Kidney capillary endothelial cell (primary cell): ENCODE measurements at regions not wholly inside any gene's neighbourhood (a gene's known extent, or its start where the extent isn't known, plus 50 kb on each side); places are given as distances from the start of the nearest gene placed in this dataset.
A peak's percentile ranks its signal among the peaks of the same experiment; 100 is the strongest.

Source experiments
- DNase-seq: peaks from one replicate; pipeline ENCODE4 v3.0.0-alpha.2; 2018; ENCODE audit warnings: low spot score

DNA sequence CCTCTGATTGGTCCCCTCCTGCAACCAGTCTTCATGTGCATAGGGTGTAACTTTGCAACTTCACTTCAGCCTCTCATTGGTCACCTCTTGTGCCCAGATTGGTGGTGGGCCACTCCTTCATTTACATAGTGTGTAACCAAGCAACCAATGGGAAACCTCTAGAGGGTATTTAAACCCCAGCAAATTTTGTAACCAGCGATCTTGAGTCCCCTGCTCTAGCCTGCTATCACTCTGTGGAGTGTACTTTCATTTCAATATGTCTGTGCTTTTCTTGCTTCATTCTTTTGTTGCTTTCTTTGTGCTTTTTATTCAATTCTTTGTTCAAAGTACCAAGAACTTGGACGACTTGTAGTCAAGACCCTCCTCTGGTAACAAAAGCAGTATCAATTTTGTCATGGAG, 1336.9 kb upstream of the SPRY2 start:
- no peak for DNase-seq

DNA sequence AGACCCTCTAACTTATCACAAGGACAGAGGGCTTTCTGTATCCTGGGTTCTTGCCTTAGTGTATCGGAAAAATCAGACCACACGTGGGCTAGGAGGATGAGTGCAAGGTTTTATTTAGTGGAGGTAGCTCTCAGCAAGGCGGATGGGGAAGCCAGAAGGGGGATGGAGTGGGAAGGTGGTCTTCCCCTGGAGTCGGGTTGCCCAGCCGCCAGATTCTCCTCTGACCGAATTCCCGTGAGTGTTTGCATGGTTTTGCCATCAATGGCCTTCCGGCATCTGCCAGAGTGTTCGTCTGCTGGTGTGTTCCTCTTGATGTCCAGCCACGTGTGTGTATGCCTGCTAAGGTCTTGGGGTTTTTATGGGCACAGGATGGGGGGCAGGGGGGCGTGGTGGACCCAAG, 1335.1 kb upstream of the SPRY2 start:
- DNase-seq, result no peak

DNA sequence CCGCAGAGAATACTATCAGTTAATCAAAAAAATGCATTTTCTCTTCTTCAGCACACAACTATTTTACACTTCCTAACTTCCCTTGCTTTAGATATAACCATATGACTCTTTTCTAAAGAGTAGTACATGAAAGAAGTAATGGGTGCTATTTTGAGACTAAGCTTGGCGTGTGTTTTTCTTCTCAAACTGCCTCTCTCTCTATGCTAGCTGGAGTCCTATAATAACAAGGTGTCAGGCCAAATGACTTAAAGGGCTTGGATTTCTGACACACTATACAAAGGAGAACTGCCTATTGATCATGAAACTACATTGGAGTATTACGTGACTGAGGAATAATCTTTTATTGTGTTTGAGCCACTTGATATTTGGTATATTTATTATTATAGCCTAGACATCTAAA, 1330.1 kb upstream of the SPRY2 start:
- DNase-seq, result no peak

DNA sequence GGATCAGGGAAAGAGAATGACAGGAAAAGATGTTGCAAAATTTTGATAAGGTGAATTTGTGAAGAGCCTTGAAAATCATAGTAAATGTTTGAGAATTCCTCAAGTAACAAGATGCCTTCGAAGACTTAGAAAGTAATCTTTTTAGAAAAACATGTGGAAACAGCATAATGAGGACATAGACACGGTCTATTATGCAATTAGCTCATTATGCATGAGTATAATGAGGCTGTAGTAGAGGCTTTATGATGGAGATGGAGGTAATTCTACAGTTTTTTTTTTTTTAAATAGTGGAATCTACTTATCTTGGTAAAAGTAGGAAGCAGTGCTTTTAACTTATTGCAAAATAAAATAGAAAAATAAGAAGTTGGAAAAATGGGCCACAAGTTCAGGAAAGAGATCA, 1329.1 kb upstream of the SPRY2 start:
- no peak for DNase-seq

DNA sequence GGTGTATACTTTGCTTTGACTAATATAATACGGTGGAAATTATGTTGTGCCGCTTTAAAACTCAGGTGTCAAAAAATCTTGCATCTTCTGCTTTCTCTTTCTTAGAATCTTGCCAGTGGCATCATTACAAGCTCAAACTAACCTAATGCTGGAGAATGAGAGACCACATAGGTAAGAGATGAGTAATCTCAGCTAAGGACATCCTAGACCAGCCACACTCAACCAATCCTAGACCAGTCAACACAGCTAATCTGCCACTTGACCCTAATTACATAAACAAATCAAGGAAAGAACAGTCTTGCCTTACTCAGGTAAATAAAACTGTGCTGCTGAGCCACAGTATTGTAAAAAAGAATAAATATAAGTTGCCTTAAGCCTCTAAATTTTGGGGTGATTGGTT, 1323.9 kb upstream of the SPRY2 start:
- DNase-seq, result no peak

DNA sequence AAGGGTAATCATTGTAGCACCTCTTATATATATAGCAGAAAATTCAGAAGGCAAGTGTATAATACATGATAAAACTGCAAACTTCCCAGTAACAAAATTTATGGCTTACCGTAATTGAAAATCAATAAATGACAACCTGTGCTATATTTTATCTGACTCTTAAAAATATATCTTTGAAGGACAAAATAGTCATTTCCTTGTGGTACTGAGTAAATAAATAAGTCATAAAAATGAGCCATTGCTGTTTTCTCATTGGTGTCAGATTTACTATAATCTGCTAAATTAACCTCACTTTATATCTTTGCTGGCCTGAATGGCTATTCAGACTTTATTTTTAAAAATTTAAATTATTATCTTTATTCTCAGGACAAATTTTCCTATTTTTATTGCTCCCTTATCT, 1319.1 kb upstream of the SPRY2 start:
- no peak for DNase-seq

DNA sequence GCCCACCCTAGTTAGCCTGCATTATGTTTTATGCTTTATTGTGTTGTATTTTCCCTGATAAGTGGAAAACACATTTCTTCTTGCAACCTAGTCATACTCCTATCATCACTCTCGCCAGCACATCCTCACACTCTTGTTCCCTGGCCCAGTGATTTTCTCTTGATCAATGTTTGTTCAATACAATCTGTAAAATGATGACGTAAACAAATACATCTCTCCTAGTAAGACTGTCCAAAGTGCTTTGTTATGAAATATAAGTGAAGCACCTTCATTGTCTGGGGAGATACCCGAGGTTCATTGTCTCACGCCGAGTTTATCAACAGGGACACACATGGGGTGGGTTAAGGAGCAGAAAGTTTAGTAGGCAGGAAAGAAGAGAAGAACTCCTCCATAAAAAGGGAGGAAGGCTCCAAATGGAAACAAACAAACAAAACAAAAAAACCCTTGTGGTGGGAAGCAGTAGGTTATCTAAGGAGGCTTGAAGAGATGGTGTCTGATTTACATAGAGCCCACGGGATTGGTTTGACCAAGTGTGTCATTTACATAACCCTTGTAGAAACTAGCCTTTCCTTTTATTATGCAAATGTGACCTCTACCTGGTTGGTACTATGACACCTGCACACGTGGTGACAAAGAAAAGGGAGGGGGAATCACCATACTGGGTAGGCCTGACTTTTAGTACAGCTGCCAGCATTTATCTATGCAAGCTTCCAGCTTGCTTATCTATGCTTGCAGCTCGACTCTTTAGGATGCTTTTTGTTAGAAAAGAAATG, 1317.9 kb upstream of the SPRY2 start:
- no peak for DNase-seq

DNA sequence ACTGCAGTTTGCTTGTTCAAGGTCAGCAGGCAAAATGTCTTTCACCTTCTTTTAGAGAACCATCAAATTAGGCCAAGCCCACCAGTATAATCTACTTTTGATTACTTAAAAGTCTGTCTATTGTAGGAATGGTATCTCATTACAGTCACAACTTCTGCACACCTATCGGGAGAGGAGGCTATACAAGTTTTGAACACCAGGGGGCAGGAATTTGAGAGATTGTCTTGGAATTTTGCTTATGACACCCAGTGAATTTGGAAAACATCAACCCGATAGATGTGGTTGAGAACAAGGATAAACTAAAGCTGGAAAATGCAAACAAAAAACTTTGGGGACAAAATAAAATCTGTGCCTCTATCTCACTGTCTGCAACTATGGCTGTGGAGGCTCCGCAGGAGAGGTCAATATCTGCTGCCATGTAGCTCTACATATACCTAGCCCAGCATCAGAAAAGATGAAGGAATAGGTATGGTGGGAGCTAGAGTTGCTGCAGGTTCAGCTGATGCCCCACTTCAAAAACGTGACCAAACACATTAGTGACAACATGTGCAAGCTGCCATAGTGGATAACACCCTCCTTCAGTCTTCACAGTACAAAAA, 1299.2 kb upstream of the SPRY2 start:
- peak; percentile 4 for DNase-seq

DNA sequence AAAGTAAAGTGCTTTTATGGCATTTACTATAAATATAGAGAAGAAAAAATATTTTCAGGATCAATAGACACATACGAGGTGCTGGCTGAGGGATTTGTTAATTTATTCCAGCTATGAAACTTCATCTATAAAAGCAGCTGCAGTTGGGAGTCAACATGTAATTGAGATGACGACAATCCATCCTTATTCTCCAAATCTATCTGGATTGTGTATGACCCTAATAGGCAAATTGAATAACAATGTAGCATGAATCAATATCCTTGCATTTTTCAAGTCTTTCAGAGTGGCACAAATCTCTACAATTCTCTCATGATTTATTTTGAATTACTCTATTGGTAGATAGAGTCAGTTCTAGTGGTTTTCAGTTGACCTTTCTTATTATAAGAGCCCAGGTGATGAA, 1296.5 kb upstream of the SPRY2 start:
- DNase-seq, result no peak

DNA sequence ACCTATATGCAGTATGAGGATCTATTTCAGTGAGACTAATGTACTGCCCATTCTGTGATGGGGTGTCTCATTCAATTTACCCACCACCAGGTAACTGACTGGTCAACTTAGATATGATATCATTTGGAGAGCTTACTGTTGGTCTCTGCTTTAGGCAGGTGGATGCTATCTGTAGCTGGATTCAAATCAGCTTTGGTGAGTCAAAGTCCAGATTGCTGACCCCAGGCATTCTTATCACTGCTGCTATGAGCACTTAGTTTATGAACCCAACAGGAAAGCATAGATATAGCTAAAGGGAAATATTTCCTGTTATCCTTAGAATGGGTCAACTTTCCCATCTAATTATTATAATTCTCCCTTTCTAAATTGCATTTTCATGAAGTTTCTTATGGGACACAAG, 1295.2 kb upstream of the SPRY2 start:
- no peak for DNase-seq

DNA sequence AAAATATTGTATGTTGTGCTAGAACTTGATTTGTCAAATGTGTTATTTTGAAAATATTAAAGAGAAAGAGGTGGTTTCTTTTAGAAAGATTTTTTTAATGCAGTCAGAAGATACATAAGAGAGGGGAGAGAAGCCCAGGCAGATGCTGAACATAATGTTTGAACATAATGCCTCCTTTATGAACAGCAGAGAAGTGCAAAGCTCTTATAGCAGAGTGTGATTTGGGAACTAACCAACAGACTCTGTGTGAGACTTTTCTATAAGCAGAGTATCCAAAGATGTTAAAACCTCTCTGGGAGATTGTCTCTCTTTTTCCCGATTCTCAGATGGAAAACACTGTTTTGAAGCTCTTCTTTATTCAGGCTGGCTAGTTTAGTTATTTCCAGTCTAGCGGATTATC, 1274.1 kb upstream of the SPRY2 start:
- DNase-seq, result no peak

DNA sequence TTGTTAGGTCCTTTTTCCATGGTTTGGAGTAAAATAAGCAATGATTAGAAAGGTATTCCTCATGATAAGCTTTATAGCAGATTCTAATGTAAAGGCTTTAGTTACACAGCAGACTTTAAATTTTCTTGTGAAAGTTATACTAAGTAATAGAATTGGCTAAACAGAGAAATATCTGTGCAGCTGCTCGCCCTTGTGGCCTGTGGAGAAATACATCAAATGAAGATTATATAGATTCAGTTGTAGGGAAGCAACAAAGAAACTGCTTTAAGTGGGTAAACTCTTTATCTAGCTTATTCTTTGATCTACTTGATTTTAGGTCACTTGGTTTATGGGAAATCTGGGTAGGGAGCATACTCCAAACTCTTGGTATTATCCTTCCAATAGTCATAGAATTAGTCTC, 1269.7 kb upstream of the SPRY2 start:
- no peak for DNase-seq

DNA sequence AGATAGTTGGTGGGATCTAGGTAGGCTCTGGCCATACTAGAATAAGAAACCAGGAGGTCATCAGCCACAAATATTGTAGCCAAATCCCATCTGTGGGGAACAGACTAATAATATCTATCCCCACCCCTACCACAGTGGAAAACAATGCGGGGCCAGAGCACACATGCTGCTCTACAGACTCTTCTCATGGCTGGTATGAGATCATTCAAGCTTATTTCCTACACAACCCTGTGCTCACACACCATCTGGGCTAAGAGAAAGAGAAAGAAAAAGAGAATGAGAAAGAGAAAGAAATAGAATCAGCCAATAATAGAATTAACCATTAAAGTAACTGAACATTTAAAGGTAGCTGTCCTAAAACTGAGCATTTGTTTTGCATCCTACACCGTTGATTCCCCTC, 1268.4 kb upstream of the SPRY2 start:
- no peak for DNase-seq

DNA sequence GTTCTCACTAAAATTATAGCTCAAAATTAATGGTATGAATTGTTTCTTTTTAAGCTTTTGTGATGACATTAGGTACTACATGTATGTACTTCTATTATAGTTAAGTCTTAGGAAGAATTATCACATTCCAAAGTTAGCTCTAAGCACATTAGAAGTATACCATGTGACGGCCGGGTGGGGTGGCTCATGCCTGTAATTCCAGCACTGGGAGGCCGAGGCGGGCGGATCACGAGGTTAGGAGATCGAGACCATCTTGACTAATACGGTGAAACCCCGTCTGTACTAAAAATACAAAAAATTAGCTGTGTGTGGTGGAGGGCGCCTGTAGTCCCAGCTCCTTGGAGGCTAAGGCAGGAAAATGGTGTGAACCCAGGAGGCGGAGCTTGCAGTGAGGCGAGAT, 1265.1 kb upstream of the SPRY2 start:
- DNase-seq, result no peak

DNA sequence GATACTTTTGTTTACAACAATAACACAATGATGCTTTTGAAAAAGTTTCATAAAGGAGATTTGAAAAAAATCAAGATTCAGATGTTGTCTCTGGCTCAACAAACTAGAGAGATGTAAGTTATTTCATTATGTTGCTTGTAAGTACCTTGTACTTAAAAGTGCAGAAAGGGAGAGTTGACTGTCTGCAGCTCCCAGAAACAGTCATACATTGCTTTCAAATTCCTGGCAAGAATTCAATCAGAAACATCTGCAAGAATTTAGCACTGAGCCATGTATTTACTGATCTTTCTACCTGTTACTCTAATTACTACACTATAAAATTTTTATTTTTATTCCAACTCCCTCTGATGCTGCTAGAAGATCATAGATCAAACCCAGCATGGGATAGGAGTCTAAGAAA, 1261.3 kb upstream of the SPRY2 start:
- DNase-seq, result no peak

DNA sequence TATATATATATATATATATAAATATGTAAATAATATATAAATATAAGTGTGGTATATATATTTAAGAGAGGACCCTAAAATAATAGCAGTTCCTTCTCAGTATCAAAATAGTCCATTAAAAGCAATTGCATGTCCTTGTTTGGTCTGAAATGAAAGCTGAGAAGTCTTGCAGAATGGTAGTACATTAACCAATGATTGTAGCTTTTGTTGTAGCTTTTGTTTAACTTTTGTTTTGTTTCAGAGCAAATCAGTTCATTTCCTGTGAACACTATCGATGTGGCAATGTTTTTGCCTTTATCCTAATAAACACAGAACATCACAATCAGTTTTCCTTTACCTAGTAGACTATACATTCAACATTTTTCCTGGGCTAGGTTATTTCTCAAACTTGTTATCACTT, 1256.2 kb upstream of the SPRY2 start:
- DNase-seq, result no peak

DNA sequence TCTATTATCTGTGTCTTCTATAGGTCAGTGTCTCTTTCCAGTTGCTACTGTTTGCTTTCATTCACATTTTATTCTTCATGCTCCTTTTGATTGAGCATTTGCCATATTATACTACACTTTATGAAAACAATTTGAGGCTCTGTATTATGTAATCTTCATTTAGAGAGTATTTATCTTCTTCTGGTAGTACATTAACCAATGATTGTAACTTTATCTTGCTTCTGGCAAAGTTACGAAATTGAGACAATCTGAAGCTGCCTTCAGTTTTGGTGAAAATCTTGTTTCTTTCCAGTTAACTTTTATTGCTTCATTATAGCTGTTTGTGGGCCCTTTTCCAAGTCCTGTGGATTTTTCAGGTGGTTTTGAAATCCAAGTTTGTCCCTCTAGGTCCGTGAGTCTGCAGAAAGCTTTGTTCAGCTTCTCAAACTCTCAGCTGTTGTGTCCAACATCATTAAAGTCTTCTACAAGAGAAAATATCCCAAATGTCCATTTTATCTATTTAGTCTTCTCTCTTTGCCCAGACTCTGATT, 1255.4 kb upstream of the SPRY2 start:
- no peak for DNase-seq

DNA sequence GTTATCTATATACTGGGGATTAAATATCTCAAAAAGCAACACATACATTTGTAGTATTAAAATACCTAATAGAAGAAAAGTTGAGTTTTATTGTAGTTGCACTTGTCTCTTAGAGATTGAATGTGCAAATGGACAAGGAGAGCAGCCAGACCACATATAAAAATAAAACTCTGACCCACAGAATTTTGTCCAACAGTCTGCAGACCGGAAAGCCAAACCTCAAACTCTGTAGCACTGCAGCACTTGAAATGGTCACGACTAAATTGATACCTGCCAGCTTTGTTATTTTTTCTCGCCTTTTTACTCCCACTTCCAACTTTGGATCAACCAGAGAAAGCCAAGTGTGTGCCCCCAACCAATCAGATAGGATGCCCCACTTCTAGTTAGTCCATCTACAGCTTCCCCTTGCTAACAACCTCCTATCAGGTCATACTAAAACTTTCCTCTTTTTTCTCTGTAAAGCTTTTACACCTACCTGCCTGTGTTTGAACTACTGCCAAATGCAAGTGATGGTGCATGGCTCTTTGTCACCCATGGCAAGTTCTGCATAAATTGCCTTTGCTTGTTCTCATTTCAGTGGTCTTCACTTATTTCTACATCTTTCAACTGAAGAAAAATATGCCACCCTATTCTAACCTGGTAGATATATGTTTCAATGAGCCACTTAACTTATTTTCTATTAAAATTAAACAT, 1250.7 kb upstream of the SPRY2 start:
- DNase-seq, result no peak

DNA sequence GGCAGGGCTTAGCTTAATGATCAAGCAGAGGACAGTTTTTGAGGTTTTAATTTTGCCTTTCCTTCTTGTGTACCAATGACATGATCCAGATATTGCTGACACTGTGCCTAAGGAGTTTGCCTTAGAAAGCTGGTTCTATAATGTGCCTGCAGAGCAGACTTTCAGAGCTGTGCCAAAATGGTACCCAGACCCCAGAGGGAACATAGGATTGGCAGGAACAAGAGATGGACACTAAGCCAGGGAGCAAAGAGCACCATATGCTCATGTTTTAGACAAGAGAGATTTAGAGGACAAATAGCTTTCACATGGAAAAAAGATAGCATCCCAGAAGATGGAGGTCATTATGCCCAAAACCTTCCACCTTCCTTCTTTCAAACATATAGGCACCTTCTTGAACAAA, 1241.5 kb upstream of the SPRY2 start:
- DNase-seq, result no peak

DNA sequence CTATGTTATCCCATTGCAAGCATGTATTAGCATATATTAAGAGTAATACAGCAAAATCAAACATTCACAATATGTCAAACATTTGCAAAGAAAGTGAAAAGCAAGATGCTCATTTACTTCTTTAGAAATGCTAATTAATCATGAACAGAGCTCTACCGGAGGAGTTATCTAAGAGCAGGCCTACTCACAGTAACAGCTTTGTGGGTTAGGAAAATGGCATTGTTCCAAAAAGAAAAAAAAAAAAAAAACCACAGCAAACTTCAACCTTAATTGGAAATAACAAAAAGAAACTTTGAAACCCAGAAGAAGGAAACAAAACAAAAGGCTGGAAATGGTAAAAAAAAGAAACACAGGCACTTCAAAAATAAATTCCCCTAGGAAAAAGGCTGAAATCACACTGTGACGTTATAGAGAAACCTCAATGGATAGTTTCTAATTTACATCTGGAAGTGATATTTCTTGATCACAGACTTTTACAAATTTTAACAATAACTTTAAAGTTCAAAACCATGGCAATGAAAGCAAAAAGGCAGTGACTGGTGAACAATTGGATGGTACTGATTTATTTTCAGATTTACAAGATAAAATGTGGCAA, 1236.8 kb upstream of the SPRY2 start:
- DNase-seq, result no peak

DNA sequence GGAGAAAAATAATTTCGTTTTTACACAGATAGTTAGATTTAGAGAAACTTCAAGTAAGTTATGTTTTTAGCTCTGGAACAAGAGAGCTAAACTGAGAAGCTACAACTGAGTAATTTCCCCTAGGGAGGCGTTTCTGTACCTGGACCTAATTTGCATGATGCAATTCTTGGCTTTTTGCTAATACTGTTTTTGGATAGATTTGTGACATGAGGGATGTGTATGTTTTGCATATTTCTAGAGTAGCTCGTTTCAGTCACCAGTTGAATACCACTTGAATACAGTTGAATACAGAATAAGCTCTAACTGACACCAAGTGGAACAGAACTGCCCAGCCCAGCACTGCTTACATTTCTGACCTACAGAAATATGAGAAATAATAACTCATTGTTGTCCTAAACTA, 1227.9 kb upstream of the SPRY2 start:
- no peak for DNase-seq

DNA sequence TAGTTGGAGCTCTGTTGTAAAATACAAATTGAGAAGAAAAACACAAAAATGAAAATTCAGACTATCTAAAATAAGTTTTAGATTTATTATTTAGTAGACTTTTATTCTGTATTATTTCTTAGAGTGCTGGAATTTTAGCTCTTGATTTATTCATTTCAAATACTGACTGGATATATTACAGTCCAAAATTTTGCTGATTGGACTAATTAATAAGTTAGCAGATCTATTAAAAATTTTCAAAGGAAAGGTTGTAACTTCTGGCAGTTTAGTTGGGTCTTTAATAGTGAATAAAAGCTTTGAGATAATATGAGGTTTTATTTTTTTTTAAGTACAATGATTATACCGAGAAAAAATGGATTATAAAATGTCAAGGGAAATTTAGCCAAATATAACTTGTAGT, 1224.9 kb upstream of the SPRY2 start:
- no peak for DNase-seq

DNA sequence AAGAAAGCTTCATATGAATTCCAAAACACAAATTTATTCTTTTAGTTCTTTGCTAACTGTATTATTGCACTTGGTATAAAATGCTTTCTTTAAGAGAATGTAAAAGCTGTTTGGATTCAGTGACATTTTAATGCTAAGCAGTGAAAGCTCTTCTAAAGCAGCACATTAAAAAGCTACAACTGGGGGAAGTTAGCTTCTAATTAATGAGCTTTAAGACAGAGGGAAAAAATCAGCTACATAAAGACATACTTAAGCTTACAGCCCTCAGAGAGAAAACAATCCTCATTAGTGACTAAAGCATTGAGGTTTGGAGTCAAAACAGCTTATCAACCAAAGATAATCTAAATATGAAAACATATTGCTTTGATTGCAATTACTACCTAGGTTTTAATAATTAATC, 1222.2 kb upstream of the SPRY2 start:
- no peak for DNase-seq
